RPMI8226 (cell line): ENCODE measurements at regions not wholly inside any gene's neighbourhood (a gene's known extent, or its start where the extent isn't known, plus 50 kb on each side); places are given as distances from the start of the nearest gene placed in this dataset.
"Not testable (repeated sequence)": the region's sequence is repeated elsewhere in the genome, so short reads cannot be mapped to it uniquely, and the experiment has no call there.

Experiments
- DNase-seq: peaks from one replicate; pipeline ENCODE4 v3.0.0-alpha.2; 2015

DNA sequence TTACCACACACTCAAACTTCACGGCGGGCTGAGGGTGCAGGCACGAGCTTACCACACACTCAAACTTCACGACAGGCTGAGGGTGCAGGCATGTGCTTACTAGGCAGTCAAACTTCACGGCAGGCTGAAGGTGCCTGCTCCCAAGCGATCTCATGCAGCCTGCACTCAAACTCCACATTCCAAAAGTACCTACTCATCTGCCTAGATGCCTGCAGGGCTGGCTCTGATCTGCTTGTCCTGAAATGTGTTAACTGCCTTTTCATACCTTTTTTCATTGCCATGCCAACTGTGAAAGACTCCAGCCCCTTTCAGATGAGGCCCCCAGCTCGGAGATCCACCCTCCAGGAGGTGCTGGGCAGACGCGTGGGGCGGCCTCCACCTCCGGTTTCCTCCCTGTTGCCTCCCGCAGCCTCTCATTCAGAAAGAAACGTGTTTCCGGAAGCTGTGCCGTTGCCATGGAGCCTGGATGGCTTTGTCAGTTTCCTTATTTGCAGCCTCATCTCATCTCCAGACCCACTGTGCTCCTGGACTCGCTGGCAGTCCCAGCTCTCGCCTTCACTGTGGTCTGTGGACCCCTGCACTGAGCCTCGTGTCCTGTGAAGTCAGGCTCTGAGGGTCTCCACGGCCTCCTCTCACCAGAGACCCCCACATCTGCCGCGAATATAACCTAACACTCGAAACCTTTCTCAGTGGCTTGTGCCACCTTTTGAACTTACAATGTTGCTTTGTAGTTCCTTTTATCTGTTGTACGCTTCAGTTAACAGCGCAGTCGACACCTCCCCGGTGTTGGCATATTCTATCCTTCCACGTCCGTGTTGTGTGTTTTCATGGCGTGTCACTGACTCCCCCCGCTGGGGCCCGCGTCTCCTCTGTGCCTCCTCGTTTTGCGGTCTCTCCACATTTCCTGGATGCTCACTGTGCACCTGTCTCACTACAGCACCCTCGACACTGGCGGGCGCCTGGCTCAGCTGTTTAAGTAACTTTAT is 106.1 kb upstream of the ALKAL2 start:
- peak; percentile 73 for DNase-seq

DNA sequence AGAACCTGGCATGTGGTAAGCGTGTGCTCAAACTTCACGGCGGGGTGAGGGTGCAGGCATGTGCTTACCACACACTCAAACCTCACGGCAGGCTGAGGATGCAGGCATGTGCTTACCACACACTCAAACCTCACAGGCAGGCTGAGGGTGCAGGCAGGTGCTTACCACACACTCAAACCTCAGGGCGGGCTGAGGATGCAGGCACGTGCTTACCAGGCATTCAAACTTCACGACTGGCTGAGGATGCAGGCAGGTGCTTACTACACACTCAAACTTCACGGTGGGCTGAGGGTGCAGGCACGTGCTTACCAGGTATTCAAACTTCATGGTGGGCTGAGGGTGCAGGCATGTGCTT is 105.0 kb upstream of the ALKAL2 start:
- no peak for DNase-seq

DNA sequence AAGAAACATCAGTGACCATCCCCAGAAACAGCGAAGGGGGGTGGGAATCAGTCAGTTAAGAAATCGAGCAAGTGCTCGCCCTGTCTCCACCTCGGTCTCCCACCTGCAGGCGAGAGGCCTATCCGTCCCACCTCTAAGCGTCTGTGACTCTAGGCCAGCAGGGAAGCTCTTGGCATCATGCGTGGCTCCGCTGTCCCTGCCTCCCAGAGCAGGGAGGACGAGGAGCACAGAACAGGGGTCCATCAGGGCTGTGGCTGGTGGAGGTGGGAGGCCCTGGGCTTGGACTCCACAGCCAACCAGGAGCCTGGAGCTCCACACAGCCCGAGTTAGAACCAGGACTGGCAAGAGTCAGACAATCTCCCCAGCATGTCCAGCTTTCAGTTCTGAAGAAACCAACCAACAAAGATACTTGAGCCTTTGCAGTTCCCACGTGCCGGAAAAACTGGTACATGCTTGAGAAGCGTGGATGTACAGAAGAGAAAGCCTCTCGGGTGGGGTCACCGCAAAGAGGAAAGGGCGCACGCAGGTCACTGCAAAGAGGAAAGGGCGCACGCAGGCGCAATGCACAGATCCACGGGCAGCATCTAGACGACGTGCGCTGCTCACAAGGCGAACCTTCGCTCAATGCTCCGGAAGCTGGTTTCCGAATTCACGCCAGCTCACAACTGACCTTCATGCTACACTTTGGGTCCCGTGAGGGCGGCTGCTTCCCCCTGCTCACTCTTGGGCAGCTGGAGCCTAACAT is 104.5 kb upstream of the ALKAL2 start:
- DNase-seq: no peak

GRCh38 chr2:391696-392095 is 103.8 kb upstream of the ALKAL2 start:
- no peak for DNase-seq

- DNase-seq: no peak
These were observed 103.1 kb upstream of the ALKAL2 start for GRCh38 chr2:390959-391358.

- not testable (repeated sequence) for DNase-seq
These were observed 102.1 kb upstream of the ALKAL2 start for GRCh38 chr2:389985-390384.

GRCh38 chr2:388752-389151 is 100.9 kb upstream of the ALKAL2 start:
- DNase-seq: not testable (repeated sequence)

DNA sequence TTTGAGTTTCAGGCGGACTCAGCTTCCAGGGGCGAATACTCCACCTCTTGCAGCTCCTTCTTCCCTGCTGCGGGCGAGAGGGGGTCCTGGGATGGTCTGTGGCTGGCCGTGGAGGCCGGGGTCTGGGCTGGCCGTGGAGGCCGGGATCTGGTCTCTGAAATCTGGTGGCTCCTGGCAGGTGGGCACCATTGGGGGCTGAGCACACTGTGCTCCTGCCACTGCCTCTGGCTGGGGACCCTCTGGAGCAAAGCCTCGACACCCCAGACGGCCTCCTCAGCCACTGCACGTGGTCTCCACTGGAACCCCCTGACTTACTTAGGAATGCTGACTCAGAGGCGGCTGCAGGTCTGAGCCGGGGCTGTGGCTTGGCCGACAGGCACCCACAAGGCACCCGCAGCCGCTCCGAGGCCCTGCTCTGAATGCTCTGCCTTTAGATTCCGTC is 100.1 kb upstream of the ALKAL2 start:
- no peak for DNase-seq

DNA sequence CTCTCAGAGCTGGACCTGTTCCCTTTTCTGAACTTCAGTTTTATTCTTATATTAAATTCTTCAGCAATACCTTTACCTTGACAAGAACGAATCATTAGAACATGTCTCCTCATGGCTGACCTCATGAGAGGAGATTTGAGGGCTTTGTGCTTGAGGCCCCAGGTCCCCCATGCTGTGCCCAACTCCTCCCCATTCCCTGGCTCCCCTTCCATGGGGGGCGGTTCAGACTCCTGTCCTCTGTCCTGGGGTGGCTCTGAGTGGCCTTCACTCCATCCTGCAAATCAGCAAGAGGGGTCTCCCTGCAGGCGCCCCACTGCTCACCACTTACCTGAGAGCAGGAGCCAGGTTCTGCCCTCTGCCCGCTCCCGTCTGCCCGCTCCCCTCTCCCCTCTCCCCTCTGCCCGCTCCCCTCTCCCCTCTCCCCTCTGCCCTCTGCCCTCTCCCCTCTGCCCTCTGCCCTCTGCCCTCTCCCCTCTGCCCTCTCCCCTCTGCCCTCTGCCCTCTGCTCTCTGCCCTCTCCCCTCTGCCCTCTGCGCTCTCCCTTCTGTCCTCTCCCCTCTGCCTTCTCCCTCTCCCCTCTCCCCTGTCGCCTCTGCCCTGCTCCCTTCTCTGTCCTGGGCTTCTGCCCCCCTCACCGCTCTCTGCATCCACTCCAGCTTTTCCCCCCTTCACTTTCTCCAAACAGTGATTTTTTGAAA is 98.7 kb upstream of the ALKAL2 start:
- no peak for DNase-seq

- DNase-seq: no peak
These were observed 97.9 kb upstream of the ALKAL2 start for GRCh38 chr2:385785-386184.

DNA sequence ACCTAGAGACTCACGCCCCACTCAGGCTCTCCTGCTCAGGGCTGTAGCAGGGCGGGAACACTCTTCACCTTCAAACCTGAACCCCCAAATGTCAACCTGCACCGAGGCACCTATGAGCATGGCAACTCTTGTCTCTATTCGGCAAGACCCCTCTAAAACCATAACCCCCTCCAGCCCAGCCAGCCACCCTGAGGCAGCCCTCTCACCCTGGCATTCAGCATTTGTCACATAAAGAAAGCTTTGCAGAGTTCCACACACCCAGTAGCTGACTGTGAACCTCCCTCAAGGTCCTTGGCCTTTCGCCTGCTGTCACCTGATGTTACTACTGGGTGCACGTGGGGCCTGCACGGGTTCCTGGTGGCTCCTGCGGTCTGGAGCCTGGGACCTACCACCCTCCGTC is 97.2 kb upstream of the ALKAL2 start:
- peak; percentile 14 for DNase-seq

- peak; percentile 34 for DNase-seq
These were observed 96.0 kb upstream of the ALKAL2 start for GRCh38 chr2:383888-384287.

GRCh38 chr2:383178-383577 is 95.3 kb upstream of the ALKAL2 start:
- DNase-seq: peak; percentile 35

- DNase-seq: no peak
These were observed 94.8 kb upstream of the ALKAL2 start for GRCh38 chr2:382728-383022.

DNA sequence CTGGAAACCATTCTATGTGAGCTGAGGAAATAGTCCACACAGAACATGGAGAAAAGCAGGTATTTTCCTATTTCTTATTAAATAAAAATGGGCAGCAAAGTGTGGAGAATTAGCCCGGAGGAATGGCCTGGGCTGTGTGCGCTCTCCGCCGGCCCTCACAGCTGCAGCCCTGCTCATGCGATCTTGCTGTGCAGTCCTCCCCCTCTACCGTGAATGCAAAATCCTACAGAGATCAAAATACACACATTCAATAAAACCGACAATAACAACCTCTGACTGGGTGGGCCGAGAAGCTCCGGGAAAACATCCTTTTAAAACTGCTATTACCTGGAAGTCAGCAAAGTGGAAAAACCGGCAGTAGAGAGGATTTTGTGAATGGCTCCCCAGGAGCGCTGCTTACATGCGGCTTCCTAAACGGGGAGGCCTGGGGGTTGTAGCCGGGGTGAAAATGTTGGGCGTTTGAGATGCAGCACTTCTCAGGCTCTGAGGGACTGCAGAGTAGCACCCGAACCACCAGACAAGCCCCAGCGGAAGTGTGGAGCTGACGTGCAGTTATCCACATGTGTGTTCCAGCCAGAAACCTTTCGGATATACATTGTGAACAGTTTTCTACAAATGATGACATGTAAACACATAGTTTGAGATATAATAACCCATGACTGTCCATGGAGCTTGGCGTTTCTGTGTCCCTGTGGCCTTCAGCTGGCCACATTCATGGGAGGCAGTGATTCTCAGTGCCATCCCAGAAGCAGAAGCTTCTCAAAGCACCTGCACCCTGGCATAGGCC is 94.2 kb upstream of the ALKAL2 start:
- DNase-seq: no peak

DNA sequence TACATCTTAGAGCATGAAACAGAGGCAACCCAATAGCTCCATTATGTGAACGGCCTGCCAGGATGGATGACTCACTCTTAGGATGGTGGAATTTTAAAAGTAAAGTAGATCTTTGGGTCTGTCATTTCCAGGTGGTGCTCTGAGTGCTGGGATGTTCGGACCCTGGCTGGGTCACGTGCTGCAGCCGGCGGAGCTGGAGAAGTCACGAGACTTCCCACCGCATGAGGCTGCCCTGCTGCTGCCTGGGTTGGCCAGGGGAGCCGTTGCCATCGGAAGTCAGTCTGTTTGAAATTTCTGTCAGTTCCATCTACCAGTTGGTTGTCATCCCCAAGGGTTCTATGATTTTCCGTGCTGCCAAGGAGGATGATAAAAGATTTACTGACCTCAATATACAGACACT is 93.3 kb upstream of the ALKAL2 start:
- DNase-seq: no peak

DNA sequence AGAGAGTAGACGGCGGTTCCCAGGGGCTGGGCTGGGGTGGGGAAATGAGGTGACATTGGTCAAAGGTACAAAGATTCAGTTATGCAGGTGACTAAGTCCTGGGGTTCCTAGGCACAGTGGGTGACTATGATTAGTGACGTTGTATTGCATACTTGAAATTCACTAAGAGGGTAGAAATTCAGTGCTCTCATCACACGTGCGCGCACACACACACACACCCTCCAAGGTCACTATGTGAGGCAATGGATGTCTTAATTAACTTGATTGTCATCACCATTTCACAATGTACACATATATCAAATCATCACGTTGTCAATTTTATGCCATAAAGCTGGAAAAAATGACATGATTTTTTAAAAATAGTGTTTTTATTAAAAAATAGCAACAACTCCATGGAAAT is 92.9 kb upstream of the ALKAL2 start:
- DNase-seq: no peak

GRCh38 chr2:380221-380620 is 92.3 kb upstream of the ALKAL2 start:
- no peak for DNase-seq

DNA sequence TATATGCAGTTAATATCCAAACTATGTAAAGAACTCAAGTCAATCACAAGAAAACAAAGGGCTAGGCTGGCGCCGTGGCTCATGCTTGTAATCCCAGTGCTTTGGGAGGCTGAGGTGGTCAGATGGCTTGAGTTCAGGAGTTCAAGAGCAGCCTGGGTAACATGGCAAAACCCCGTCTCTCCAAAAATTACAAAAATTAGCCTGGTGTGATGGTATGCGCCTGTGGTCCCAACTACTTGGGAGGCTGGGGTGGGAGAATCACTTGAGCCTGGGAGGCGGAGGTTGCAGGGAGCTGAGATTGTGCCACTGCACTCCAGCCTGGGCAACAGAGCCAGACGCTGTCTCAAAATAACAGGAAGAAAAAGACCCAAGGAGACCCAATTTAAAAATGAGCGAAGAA is 91.9 kb upstream of the ALKAL2 start:
- DNase-seq: no peak

GRCh38 chr2:378364-378763 is 90.5 kb upstream of the ALKAL2 start:
- no peak for DNase-seq

DNA sequence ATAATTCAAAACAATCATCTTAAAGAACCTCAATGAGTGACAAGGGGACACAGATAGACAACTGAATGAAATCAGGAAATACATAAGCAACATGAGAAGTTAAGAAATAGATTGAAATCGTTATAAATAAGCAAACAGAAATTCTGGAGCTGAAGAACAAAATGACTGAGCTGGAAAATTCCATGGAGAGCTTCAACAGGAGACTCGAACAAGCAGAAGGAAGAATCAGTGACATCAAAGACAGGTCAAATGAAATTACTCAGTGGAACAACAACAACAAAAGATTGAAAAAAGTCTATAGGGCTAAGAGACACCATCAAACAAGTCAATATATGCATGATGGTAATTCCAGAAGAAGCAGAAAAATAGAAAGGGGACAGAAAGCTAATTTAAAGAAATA is 89.5 kb upstream of the ALKAL2 start:
- DNase-seq: no peak

DNA sequence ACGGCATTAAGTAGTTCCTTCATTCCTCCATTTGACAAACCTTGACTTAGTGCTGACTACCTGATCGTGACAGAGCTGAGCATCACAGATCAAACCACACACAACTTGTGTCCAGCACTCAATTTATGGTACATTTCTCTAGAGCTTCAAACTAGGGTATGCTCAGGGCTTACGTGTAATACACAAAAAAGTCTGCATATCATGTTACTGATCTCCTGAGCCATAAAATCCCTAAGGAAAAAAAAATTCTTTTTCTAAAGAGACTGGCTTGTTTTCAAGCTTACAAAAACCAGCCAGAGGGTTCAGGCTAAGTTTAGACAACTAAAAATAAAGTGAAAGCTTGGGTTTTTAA is 88.0 kb upstream of the ALKAL2 start:
- no peak for DNase-seq
